IPS-20b (cell line): ENCODE measurements at regions not wholly inside any gene's neighbourhood (a gene's known extent, or its start where the extent isn't known, plus 50 kb on each side); places are given as distances from the start of the nearest gene placed in this dataset.
A peak's percentile ranks its signal among the peaks of the same experiment; 100 is the strongest.

Experiments
- H3K27ac ChIP-seq: one replicate; pipeline ENCODE4 v1.5.1; 2013; ENCODE audit warnings: low read length
- H3K27me3 ChIP-seq: 2 replicates; pipeline ENCODE4 v1.6.1; 2013; ENCODE audit warnings: mild to moderate bottlenecking, low read length, inconsistent platforms; ENCODE audit not compliant: insufficient read depth
- H3K36me3 ChIP-seq: 2 replicates; pipeline ENCODE4 v1.6.1; 2013; ENCODE audit warnings: low read depth, mild to moderate bottlenecking, inconsistent platforms, low read length, moderate library complexity; ENCODE audit not compliant: insufficient read depth
- H3K4me1 ChIP-seq: 2 replicates; pipeline ENCODE4 v1.6.1; 2013; ENCODE audit warnings: mild to moderate bottlenecking, control low read depth, inconsistent platforms, low read length, moderate library complexity; ENCODE audit not compliant: insufficient read depth
- H3K4me3 ChIP-seq: 2 replicates; pipeline ENCODE4 v1.5.1; 2013; ENCODE audit warnings: mild to moderate bottlenecking, low read length, inconsistent platforms
- H3K9ac ChIP-seq: 2 replicates; pipeline ENCODE4 v1.6.1; 2013; ENCODE audit warnings: low read depth, mild to moderate bottlenecking, inconsistent platforms, low read length, moderate library complexity
- H3K9me3 ChIP-seq: 2 replicates; pipeline ENCODE4 v1.6.1; 2013; ENCODE audit warnings: mild to moderate bottlenecking, low read depth, low read length, inconsistent platforms; ENCODE audit not compliant: insufficient read depth

- Histone ChIP-seq H3K4me1 (peaks cover 30% of the 10 kb centered on the region), H3K4me3 (no peak overlapping the region), H3K9ac (no peak overlapping the region), H3K27ac (no peak overlapping the region), H3K36me3 (no peaks in the 10 kb centered on the region), H3K27me3 (no peaks in the 10 kb centered on the region), H3K9me3 (no peaks in the 10 kb centered on the region)
Measured at GRCh38 chr5:125044491-125045282, 298.2 kb upstream of the ZNF608 start.

- no peaks in the 10 kb centered on the region for H3K27me3 ChIP-seq
- H3K27ac ChIP-seq: no peak overlapping the region
- H3K9me3 ChIP-seq: no peaks in the 10 kb centered on the region
- H3K36me3 ChIP-seq: no peaks in the 10 kb centered on the region
- H3K9ac ChIP-seq: no peak overlapping the region
- peaks cover 30% of the 10 kb centered on the region for H3K4me1 ChIP-seq
- no peak overlapping the region for H3K4me3 ChIP-seq
Measured at GRCh38 chr5:125045646-125046045, 299.2 kb upstream of the ZNF608 start.

- H3K4me1 ChIP-seq: peaks cover 19% of the 10 kb centered on the region
- no peak overlapping the region for H3K27ac ChIP-seq
- no peaks in the 10 kb centered on the region for H3K27me3 ChIP-seq
- H3K9ac ChIP-seq: no peak overlapping the region
- no peaks in the 10 kb centered on the region for H3K36me3 ChIP-seq
- H3K4me3 ChIP-seq: no peak overlapping the region
- no peaks in the 10 kb centered on the region for H3K9me3 ChIP-seq
Measured at GRCh38 chr5:125046838-125047237, 300.4 kb upstream of the ZNF608 start.

GRCh38 chr5:125047871-125048270, 301.4 kb upstream of the ZNF608 start:
- H3K4me1 ChIP-seq: peaks cover 12% of the 10 kb centered on the region; the same call in 1 of the 2 replicates

GRCh38 chr5:125049721-125050702, 303.6 kb upstream of the ZNF608 start:
- H3K9me3 ChIP-seq: no peaks in the 10 kb centered on the region
- H3K9ac ChIP-seq: no peak overlapping the region
- H3K4me3 ChIP-seq: no peak overlapping the region
- no peaks in the 10 kb centered on the region for H3K36me3 ChIP-seq
- H3K27ac ChIP-seq: no peak overlapping the region
- H3K4me1 ChIP-seq: peaks cover 22% of the 10 kb centered on the region
- no peaks in the 10 kb centered on the region for H3K27me3 ChIP-seq

More at GRCh38 chr5:125047871-125048270, 301.4 kb upstream of the ZNF608 start:
- H3K36me3 ChIP-seq: no peaks in the 10 kb centered on the region
- H3K9ac ChIP-seq: no peak overlapping the region
- no peak overlapping the region for H3K27ac ChIP-seq
- no peaks in the 10 kb centered on the region for H3K27me3 ChIP-seq
- no peak overlapping the region for H3K4me3 ChIP-seq
- no peaks in the 10 kb centered on the region for H3K9me3 ChIP-seq

- Histone ChIP-seq H3K27me3 (no peaks in the 10 kb centered on the region), H3K4me3 (no peak overlapping the region), H3K36me3 (no peaks in the 10 kb centered on the region), H3K4me1 (peaks cover 20% of the 10 kb centered on the region), H3K9me3 (no peaks in the 10 kb centered on the region), H3K9ac (no peak overlapping the region), H3K27ac (no peak overlapping the region)
Measured at GRCh38 chr5:125050926-125051325, 304.5 kb upstream of the ZNF608 start.

- Histone ChIP-seq H3K36me3 (no peaks in the 10 kb centered on the region), H3K9me3 (no peaks in the 10 kb centered on the region), H3K4me1 (peaks cover 36% of the 10 kb centered on the region), H3K4me3 (no peak overlapping the region), H3K27me3 (no peaks in the 10 kb centered on the region), H3K27ac (no peak overlapping the region), H3K9ac (peak overlapping the region; percentile 40; the same call in 1 of the 2 replicates)
Measured at GRCh38 chr5:125052584-125052983, 306.1 kb upstream of the ZNF608 start.

- Histone ChIP-seq H3K27me3 (no peaks in the 10 kb centered on the region), H3K4me1 (peaks cover 42% of the 10 kb centered on the region), H3K9me3 (no peaks in the 10 kb centered on the region), H3K4me3 (no peak overlapping the region), H3K27ac (no peak overlapping the region), H3K36me3 (no peaks in the 10 kb centered on the region), H3K9ac (peak overlapping the region; percentile 40; the same call in 1 of the 2 replicates)
Measured at GRCh38 chr5:125053179-125053578, 306.7 kb upstream of the ZNF608 start.

- peaks cover 52% of the 10 kb centered on the region for H3K4me1 ChIP-seq
- H3K27ac ChIP-seq: no peak overlapping the region
- H3K9me3 ChIP-seq: no peaks in the 10 kb centered on the region
- H3K4me3 ChIP-seq: no peak overlapping the region
- no peak overlapping the region for H3K9ac ChIP-seq
- no peaks in the 10 kb centered on the region for H3K27me3 ChIP-seq
- no peaks in the 10 kb centered on the region for H3K36me3 ChIP-seq
Measured at GRCh38 chr5:125054146-125054545, 307.7 kb upstream of the ZNF608 start.

GRCh38 chr5:125056671-125057485, 310.4 kb upstream of the ZNF608 start:
- Histone ChIP-seq H3K4me3 (no peak overlapping the region), H3K27ac (no peak overlapping the region), H3K4me1 (peaks cover 61% of the 10 kb centered on the region), H3K9ac (no peak overlapping the region), H3K36me3 (no peaks in the 10 kb centered on the region), H3K27me3 (no peaks in the 10 kb centered on the region), H3K9me3 (no peaks in the 10 kb centered on the region)
